ENCODE measurements at regions not wholly inside any gene's neighbourhood (a gene's known extent, or its start where the extent isn't known, plus 50 kb on each side); places are given as distances from the start of the nearest gene placed in this dataset.

DNA sequence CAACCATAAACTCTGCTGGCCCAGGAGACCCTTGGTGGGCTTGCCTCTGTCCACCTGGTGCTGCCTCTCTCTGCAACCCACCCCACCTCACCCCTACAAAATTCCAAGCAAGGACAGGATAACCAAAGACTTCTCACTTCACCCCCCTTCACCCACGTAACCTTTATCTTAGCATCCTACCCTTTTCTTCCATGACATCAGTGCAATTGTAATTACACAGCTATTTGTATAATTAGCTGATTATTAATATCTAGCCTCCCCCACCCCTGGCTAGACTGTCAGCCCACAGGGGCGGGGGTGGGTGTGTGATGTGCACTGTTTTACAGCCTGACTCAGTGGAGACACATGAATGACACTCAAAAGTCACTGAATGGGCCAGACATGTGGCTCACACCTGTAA lies 262.2 kb downstream of the MRTFB start:
- intact Hi-C loops (cut with DNase I) = no loop called here

GRCh38 chr16:14331020-14331419 lies 259.9 kb downstream of the MRTFB start:
- DNase-seq (ENCODE audit: low spot score in 2 of 2) = no peak
- peaks cover 17 to 24% of the 10 kb centered on the region in 2 donors for H3K36me3 ChIP-seq
- H3K9me3 ChIP-seq = no peaks in the 10 kb centered on the region
- H3K27ac ChIP-seq = no peak overlapping the region
- no peaks in the 10 kb centered on the region for H3K27me3 ChIP-seq
- no peak for TF ChIP-seq CTCF (IDR thresholded peaks at IDR 0.05)
- intact Hi-C loops (cut with DNase I) = no loop called here
- no peak overlapping the region for H3K4me3 ChIP-seq
- no peaks in the 10 kb centered on the region for H3K4me1 ChIP-seq

More for the DNA sequence above, 262.2 kb downstream of the MRTFB start:
- Histone ChIP-seq H3K4me3 (no peak overlapping the region), H3K27me3 (no peaks in the 10 kb centered on the region), H3K4me1 (no peaks in the 10 kb centered on the region), H3K27ac (no peak overlapping the region), H3K9me3 (no peaks in the 10 kb centered on the region), H3K36me3 (peaks cover 3 to 4% of the 10 kb centered on the region in 2 donors)
- TF ChIP-seq CTCF (IDR thresholded peaks at IDR 0.05) = no peak
- no peak for DNase-seq (ENCODE audit: low spot score in 2 of 2)

- no peak for TF ChIP-seq CTCF (IDR thresholded peaks at IDR 0.05)
- intact Hi-C loops (cut with DNase I) = no loop called here
- Histone ChIP-seq H3K4me1 (peaks cover 0 to 5% of the 10 kb centered on the region in 2 donors), H3K4me3 (no peak overlapping the region), H3K9me3 (no peaks in the 10 kb centered on the region), H3K36me3 (peaks cover 17 to 27% of the 10 kb centered on the region in 2 donors), H3K27ac (no peak overlapping the region), H3K27me3 (no peaks in the 10 kb centered on the region)
- no peak for DNase-seq (ENCODE audit: low spot score in 2 of 2)
These were observed 258.7 kb downstream of the MRTFB start for GRCh38 chr16:14329727-14330350.

- Histone ChIP-seq H3K27me3 (no peaks in the 10 kb centered on the region), H3K4me1 (peaks cover 0 to 8% of the 10 kb centered on the region in 2 donors), H3K27ac (peak overlapping the region in 1 of 2 donors; percentile 0), H3K36me3 (peaks cover 17 to 27% of the 10 kb centered on the region in 2 donors), H3K9me3 (no peaks in the 10 kb centered on the region), H3K4me3 (no peak overlapping the region)
- no peak for TF ChIP-seq CTCF (IDR thresholded peaks at IDR 0.05)
- DNase-seq (ENCODE audit: low spot score in 2 of 2) = no peak
- intact Hi-C loops (cut with DNase I) = loop anchor here (2.0 kb wide), 1 partner anchor 19 kb away; no protein-coding TSS in a partner anchor
These were observed 254.6 kb downstream of the MRTFB start for GRCh38 chr16:14325502-14326401.

DNA sequence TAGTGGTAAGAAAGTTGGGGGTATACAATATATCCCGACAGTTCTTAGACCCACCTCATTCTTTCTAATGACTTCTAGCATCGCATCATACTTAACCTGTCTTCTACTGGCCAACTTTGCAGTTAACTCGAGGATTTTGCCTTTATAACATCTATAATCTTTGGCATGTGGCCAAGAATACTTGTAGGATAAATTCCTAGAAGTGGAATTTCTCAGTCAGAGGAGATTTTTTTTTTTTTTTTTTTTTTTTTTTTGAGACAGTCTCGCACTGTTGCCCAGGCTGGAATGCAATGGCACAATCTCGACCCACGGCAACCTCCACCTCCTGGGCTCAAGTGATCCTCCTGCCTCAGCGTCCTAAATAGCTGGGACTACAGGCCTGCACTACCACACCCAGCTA lies 253.5 kb downstream of the MRTFB start:
- Histone ChIP-seq H3K36me3 (peaks cover 17 to 27% of the 10 kb centered on the region in 2 donors), H3K27me3 (no peaks in the 10 kb centered on the region), H3K4me3 (no peak overlapping the region), H3K9me3 (no peaks in the 10 kb centered on the region), H3K27ac (peak overlapping the region; percentile 18 to 37), H3K4me1 (peaks cover 0 to 8% of the 10 kb centered on the region in 2 donors)
- DNase-seq (ENCODE audit: low spot score in 2 of 2) = no peak
- intact Hi-C loops (cut with DNase I) = loop anchor here (2.0 kb wide), 1 partner anchor 18 kb away; no protein-coding TSS in a partner anchor
- TF ChIP-seq CTCF (IDR thresholded peaks at IDR 0.05) = no peak
